H9 (cell line): ENCODE measurements at regions not wholly inside any gene's neighbourhood (a gene's known extent, or its start where the extent isn't known, plus 50 kb on each side); places are given as distances from the start of the nearest gene placed in this dataset.

Source experiments
- DNase-seq: peaks from one replicate; pipeline ENCODE4 v3.0.0-alpha.2; 2017
- H2AFZ ChIP-seq: one replicate; pipeline ENCODE4 v1.6.1; 2013; ENCODE audit warnings: mild to moderate bottlenecking, low read length, control low read depth, moderate library complexity
- H2AK5ac ChIP-seq: 2 replicates; pipeline ENCODE4 v1.6.1; 2013; ENCODE audit warnings: low read length, control low read depth, mixed read lengths; ENCODE audit not compliant: insufficient read length
- H2BK120ac ChIP-seq: one replicate; pipeline ENCODE4 v1.6.1; 2013; ENCODE audit warnings: low read depth, mild to moderate bottlenecking, low read length, control low read depth, inconsistent platforms; ENCODE audit not compliant: poor library complexity, severe bottlenecking
- H2BK12ac ChIP-seq: 2 replicates; pipeline ENCODE4 v1.6.1; 2013; ENCODE audit warnings: low read length, control low read depth, mixed read lengths, low read depth; ENCODE audit not compliant: insufficient read length
- H2BK15ac ChIP-seq: 2 replicates; pipeline ENCODE4 v1.6.1; 2013; ENCODE audit warnings: low read depth, low read length, control low read depth
- H2BK20ac ChIP-seq: one replicate; pipeline ENCODE4 v1.6.1; 2013; ENCODE audit warnings: low read depth, mild to moderate bottlenecking, low read length, control low read depth, inconsistent platforms; ENCODE audit not compliant: poor library complexity, severe bottlenecking
- H2BK5ac ChIP-seq: 2 replicates; pipeline ENCODE4 v1.6.1; 2013; ENCODE audit warnings: low read length, control low read depth, mixed read lengths; ENCODE audit not compliant: insufficient read length
- H3K14ac ChIP-seq: 2 replicates; pipeline ENCODE4 v1.6.1; 2013; ENCODE audit warnings: low read length, control low read depth; ENCODE audit not compliant: insufficient read depth
- H3K18ac ChIP-seq: 2 replicates; pipeline ENCODE4 v1.6.1; 2013; ENCODE audit warnings: low read depth, mild to moderate bottlenecking, mixed read lengths, low read length, control low read depth; ENCODE audit not compliant: insufficient read length
- H3K23ac ChIP-seq: 2 replicates; pipeline ENCODE4 v1.6.1; 2013; ENCODE audit warnings: low read length, control low read depth, mixed read lengths, low read depth; ENCODE audit not compliant: insufficient read length
- H3K23me2 ChIP-seq: 2 replicates; pipeline ENCODE4 v1.6.1; 2013; ENCODE audit warnings: low read depth, mild to moderate bottlenecking, mixed read lengths, low read length, control low read depth; ENCODE audit not compliant: insufficient read length, poor library complexity, severe bottlenecking
- H3K27ac ChIP-seq: 2 replicates; pipeline ENCODE4 v1.5.1; 2013; ENCODE audit warnings: low read length, control low read depth, mixed read lengths, low read depth; ENCODE audit not compliant: insufficient read length
- H3K27me3 ChIP-seq: 2 replicates; pipeline ENCODE4 v1.6.1; 2013; ENCODE audit warnings: low read length, control low read depth, inconsistent platforms; ENCODE audit not compliant: insufficient read depth
- H3K4ac ChIP-seq: 2 replicates; pipeline ENCODE4 v1.6.1; 2013; ENCODE audit warnings: low read depth, mild to moderate bottlenecking, control low read depth, inconsistent platforms, low read length, moderate library complexity
- H3K4me1 ChIP-seq: 2 replicates; pipeline ENCODE4 v1.6.1; 2013; ENCODE audit warnings: low read length, control low read depth, inconsistent platforms; ENCODE audit not compliant: insufficient read depth
- H3K4me2 ChIP-seq: 2 replicates; pipeline ENCODE4 v1.6.1; 2013; ENCODE audit warnings: low read length, control low read depth, mixed read lengths; ENCODE audit not compliant: insufficient read length, insufficient read depth
- H3K56ac ChIP-seq: 2 replicates; pipeline ENCODE4 v1.6.1; 2013; ENCODE audit warnings: low read depth, mild to moderate bottlenecking, mixed read lengths, low read length, control low read depth; ENCODE audit not compliant: insufficient read length
- H3K79me1 ChIP-seq: 2 replicates; pipeline ENCODE4 v1.6.1; 2013; ENCODE audit warnings: low read depth, mild to moderate bottlenecking, moderate library complexity, low read length, control low read depth, inconsistent platforms; ENCODE audit not compliant: insufficient read depth, poor library complexity, severe bottlenecking
- H3K79me2 ChIP-seq: 2 replicates; pipeline ENCODE4 v1.6.1; 2013; ENCODE audit warnings: low read length, control low read depth, inconsistent platforms; ENCODE audit not compliant: insufficient read depth
- H3K9ac ChIP-seq: 2 replicates; pipeline ENCODE4 v1.6.1; 2013; ENCODE audit warnings: low read length, control low read depth, mixed read lengths; ENCODE audit not compliant: insufficient read length; ENCODE audit errors: extremely low read depth
- H3K9me3 ChIP-seq: one replicate; pipeline ENCODE4 v1.6.1; 2013; ENCODE audit warnings: low read depth, low read length, inconsistent platforms; ENCODE audit not compliant: control insufficient read depth
- H3T11ph ChIP-seq: one replicate; pipeline ENCODE4 v1.6.1; 2013; ENCODE audit warnings: mild to moderate bottlenecking, low read length, control low read depth, inconsistent platforms
- H4K20me1 ChIP-seq: one replicate; pipeline ENCODE4 v1.6.1; 2013; ENCODE audit not compliant: control insufficient read depth, insufficient read length, insufficient read depth
- H4K5ac ChIP-seq: 2 replicates; pipeline ENCODE4 v1.6.1; 2013; ENCODE audit warnings: low read depth, mild to moderate bottlenecking, mixed read lengths, low read length, control low read depth; ENCODE audit not compliant: insufficient read length
- H4K8ac ChIP-seq: replicated peaks from 2 replicates; pipeline ENCODE4 v1.6.1; 2013; ENCODE audit warnings: low read length, control low read depth, mixed read lengths, low read depth; ENCODE audit not compliant: insufficient read length
- H4K91ac ChIP-seq: 2 replicates; pipeline ENCODE4 v1.6.1; 2013; ENCODE audit warnings: low read depth, mild to moderate bottlenecking, moderate library complexity, mixed read lengths, low read length, control low read depth; ENCODE audit not compliant: insufficient read length
- H3K27ac Mint-ChIP-seq, 3 experiments: 2 replicates in 2 of 3; 3 replicates in 1 of 3; pipeline ENCODE4 v1.8.0; 2020 to 2021; ENCODE audit warnings: mixed read lengths in 3 of 3, mild to moderate bottlenecking in 1 of 3, moderate library complexity in 1 of 3
- H3K27me3 Mint-ChIP-seq: 2 replicates; pipeline ENCODE4 v1.8.0; 2021; ENCODE audit warnings: low read depth, mild to moderate bottlenecking, moderate library complexity, mixed read lengths
- H3K36me3 Mint-ChIP-seq, 3 experiments: 2 replicates in 2 of 3; 3 replicates in 1 of 3; pipeline ENCODE4 v1.8.0; 2020 to 2021; ENCODE audit warnings: low read depth in 3 of 3, mixed read lengths in 3 of 3; ENCODE audit not compliant: insufficient read depth in 1 of 3
- H3K4me1 Mint-ChIP-seq, 2 experiments: 2 replicates each; pipeline ENCODE4 v1.8.0; 2020; ENCODE audit warnings: mixed read lengths in 2 of 2
- H3K4me3 Mint-ChIP-seq, 2 experiments: 2 replicates in 1 of 2; 3 replicates in 1 of 2; pipeline ENCODE4 v1.8.0; 2020 to 2021; ENCODE audit warnings: mild to moderate bottlenecking in 2 of 2, mixed read lengths in 2 of 2, moderate library complexity in 1 of 2
- H3K9me3 Mint-ChIP-seq, 2 experiments: 2 replicates in 1 of 2; 3 replicates in 1 of 2; pipeline ENCODE4 v1.8.0; 2020; ENCODE audit warnings: mild to moderate bottlenecking in 2 of 2, mixed read lengths in 2 of 2, moderate library complexity in 1 of 2
- CTCF ChIP-seq: fragments of 200-600 bp; sonication (generic); conservative IDR thresholded peaks from 3 replicates; pipeline ENCODE4 v1.8.0; 2021; ENCODE audit warnings: antibody characterized with exemption, mild to moderate bottlenecking
- WGBS: extraction: QIAGEN DNeasy Blood & Tissue Kit; methylation state at CpG from one replicate; pipeline ENCODE4 v1.1.7; 2013; ENCODE audit warnings: missing lambda C conversion rate, low lambda C conversion rate, mixed read lengths; ENCODE audit not compliant: insufficient read length; ENCODE audit errors: extremely low coverage; 5-methylcytosine and 5-hydroxymethylcytosine counted together

GRCh38 chr11:127943763-127944162 lies 643.6 kb downstream of the ETS1 start:
- Histone ChIP-seq H3T11ph (no peak overlapping the region), H3K14ac (no peak overlapping the region), H3K4me1 (no peaks in the 10 kb centered on the region), H3K23me2 (no peaks in the 10 kb centered on the region), H3K4ac (no peak overlapping the region), H2BK5ac (no peak overlapping the region), H4K5ac (no peak overlapping the region), H4K8ac (no peak overlapping the region), H3K23ac (no peak overlapping the region), H3K4me2 (no peak overlapping the region), H3K27me3 (no peaks in the 10 kb centered on the region), H2AFZ (no peak overlapping the region), H3K9me3 (no peaks in the 10 kb centered on the region), H2BK15ac (no peak overlapping the region), H3K27ac (no peak overlapping the region), H3K79me2 (no peaks in the 10 kb centered on the region), H3K56ac (no peak overlapping the region), H2BK120ac (no peak overlapping the region), H3K79me1 (no peaks in the 10 kb centered on the region), H3K9ac (no peak overlapping the region), H4K91ac (no peak overlapping the region), H2AK5ac (no peak overlapping the region), H2BK12ac (no peak overlapping the region), H3K18ac (no peak overlapping the region), H2BK20ac (no peak overlapping the region), H4K20me1 (no peaks in the 10 kb centered on the region)
- TF ChIP-seq CTCF = no peak
- no peaks in the 10 kb centered on the region for H3K36me3 Mint-ChIP-seq
- H3K9me3 Mint-ChIP-seq = no peaks in the 10 kb centered on the region
- no peak for DNase-seq
- no peak overlapping the region for H3K4me3 Mint-ChIP-seq
- no peaks in the 10 kb centered on the region for H3K4me1 Mint-ChIP-seq
- H3K27ac Mint-ChIP-seq = no peak overlapping the region
- WGBS = no CpG with 5 or more reads among the region's 4 CpGs
- no peaks in the 10 kb centered on the region; the same call in 1 of the 2 replicates for H3K27me3 Mint-ChIP-seq
